MCF 10A (cell line): ENCODE measurements at regions not wholly inside any gene's neighbourhood (a gene's known extent, or its start where the extent isn't known, plus 50 kb on each side); places are given as distances from the start of the nearest gene placed in this dataset.

Experiments used
- BruUV-seq: library from RNA; stranded (reverse); fragments of 400-500 nt; replicated peaks from 2 replicates; lab custom pipeline; 2021; lab: Mats Ljungman, UMichigan
- CTCF ChIA-PET: fragments of 300-600 bp; sonication (Branson Sonifier 250); formaldehyde crosslinking; extraction: SDS; loops from one replicate; lab custom pipeline; 2021; ENCODE audit warnings: antibody characterized with exemption, inconsistent platforms; lab: Yijun Ruan, JAX
- POLR2A ChIA-PET: fragments of 300-600, 350-650 bp; sonication (Branson Sonifier 250); formaldehyde crosslinking; extraction: SDS; loops from one replicate; lab custom pipeline; 2020; ENCODE audit warnings: antibody characterized with exemption, inconsistent platforms; lab: Yijun Ruan, JAX
- DNase-seq: peaks from one replicate; pipeline ENCODE4 v3.0.0-alpha.2; 2018; ENCODE audit not compliant: unreplicated experiment
- H3K27ac Mint-ChIP-seq: one replicate; pipeline ENCODE4 v1.8.0; 2022; ENCODE audit warnings: mild to moderate bottlenecking, low read depth, mixed read lengths; ENCODE audit not compliant: unreplicated experiment
- H3K27me3 Mint-ChIP-seq: one replicate; pipeline ENCODE4 v1.8.0; 2022; ENCODE audit warnings: mixed read lengths; ENCODE audit not compliant: insufficient read depth, unreplicated experiment
- H3K36me3 Mint-ChIP-seq: one replicate; pipeline ENCODE4 v1.8.0; 2022; ENCODE audit warnings: mild to moderate bottlenecking, moderate library complexity, mixed read lengths; ENCODE audit not compliant: insufficient read depth, unreplicated experiment
- H3K4me1 Mint-ChIP-seq: one replicate; pipeline ENCODE4 v1.8.0; 2022; ENCODE audit warnings: mixed read lengths; ENCODE audit not compliant: insufficient read depth, unreplicated experiment
- H3K4me3 Mint-ChIP-seq: one replicate; pipeline ENCODE4 v1.8.0; 2022; ENCODE audit warnings: mild to moderate bottlenecking, moderate library complexity, mixed read lengths; ENCODE audit not compliant: unreplicated experiment
- H3K9me3 Mint-ChIP-seq: one replicate; pipeline ENCODE4 v1.8.0; 2022; ENCODE audit warnings: mixed read lengths; ENCODE audit not compliant: unreplicated experiment
- CTCF ChIP-seq: fragments of 200-600 bp; IDR thresholded peaks from one replicate; pipeline ENCODE4 v1.8.0; 2022; ENCODE audit warnings: antibody characterized with exemption, mild to moderate bottlenecking; ENCODE audit not compliant: unreplicated experiment
- intact Hi-C: fragments of 100-400 bp; cut with micrococcal nuclease; formaldehyde crosslinking; loops from 2 replicates; pipeline ENCODE4 v1.14.1; 2022

- no TSS peak for BruUV-seq
Measured at GRCh38 chr6:165926378-165926777, 241.3 kb downstream of the TBXT start.

GRCh38 chr6:165925474-165926156 is 242.0 kb downstream of the TBXT start:
- Mint-ChIP-seq H3K4me3 (no peak overlapping the region), H3K36me3 (no peaks in the 10 kb centered on the region), H3K27me3 (no peaks in the 10 kb centered on the region), H3K9me3 (no peaks in the 10 kb centered on the region), H3K4me1 (peaks cover 19% of the 10 kb centered on the region), H3K27ac (no peak overlapping the region)
- CTCF ChIA-PET = interaction anchor here (0.8 to 1.1 kb wide), 2 partner anchors 29 to 181 kb away, joined by 3 to 4 read pairs; no protein-coding TSS in a partner anchor
- POLR2A ChIA-PET = no interaction called here
- no peak for DNase-seq
- intact Hi-C loops = no loop called here
- BruUV-seq = no TSS peak
- no peak for TF ChIP-seq CTCF

More at GRCh38 chr6:165926378-165926777, 241.3 kb downstream of the TBXT start:
- no peak overlapping the region for H3K27ac Mint-ChIP-seq
- intact Hi-C loops = no loop called here
- CTCF ChIA-PET = no interaction called here
- H3K4me1 Mint-ChIP-seq = peaks cover 15% of the 10 kb centered on the region
- no peaks in the 10 kb centered on the region for H3K27me3 Mint-ChIP-seq
- DNase-seq = no peak
- H3K4me3 Mint-ChIP-seq = no peak overlapping the region
- POLR2A ChIA-PET = no interaction called here
- no peak for TF ChIP-seq CTCF
- no peaks in the 10 kb centered on the region for H3K9me3 Mint-ChIP-seq
- H3K36me3 Mint-ChIP-seq = no peaks in the 10 kb centered on the region

GRCh38 chr6:165922309-165922794 is 245.3 kb downstream of the TBXT start:
- TF ChIP-seq CTCF = no peak
- Mint-ChIP-seq H3K27ac (peak overlapping the region; percentile 59), H3K27me3 (no peaks in the 10 kb centered on the region), H3K36me3 (no peaks in the 10 kb centered on the region), H3K9me3 (no peaks in the 10 kb centered on the region), H3K4me3 (no peak overlapping the region), H3K4me1 (peaks cover 19% of the 10 kb centered on the region)
- intact Hi-C loops = no loop called here
- ChIA-PET POLR2A (no interaction called here), CTCF (interaction anchor here (0.6 to 1.2 kb wide), 3 partner anchors 18 to 37 kb away, joined by 3 read pairs; no protein-coding TSS in a partner anchor)
- DNase-seq = peak; percentile 71
- no TSS peak for BruUV-seq

- ChIA-PET CTCF (no interaction called here), POLR2A (no interaction called here)
- no peaks in the 10 kb centered on the region for H3K36me3 Mint-ChIP-seq
- peak; percentile 83 for DNase-seq
- H3K4me3 Mint-ChIP-seq = no peak overlapping the region
- no peak for TF ChIP-seq CTCF
- intact Hi-C loops = no loop called here
- peaks cover 19% of the 10 kb centered on the region for H3K4me1 Mint-ChIP-seq
- no peaks in the 10 kb centered on the region for H3K27me3 Mint-ChIP-seq
- H3K9me3 Mint-ChIP-seq = no peaks in the 10 kb centered on the region
- BruUV-seq = no TSS peak
- no peak overlapping the region for H3K27ac Mint-ChIP-seq
Measured at GRCh38 chr6:165920896-165921671, 246.6 kb downstream of the TBXT start.
